Smooth muscle cell (in vitro differentiated cells): ENCODE measurements at regions not wholly inside any gene's neighbourhood (a gene's known extent, or its start where the extent isn't known, plus 50 kb on each side); places are given as distances from the start of the nearest gene placed in this dataset.

Source experiments
- DNase-seq: peaks from one replicate; lab custom pipeline; 2025; ENCODE audit not compliant: unreplicated experiment; lab: John Stamatoyannopoulos, UW
- H2AFZ ChIP-seq: fragments of 200-600 bp; sonication (generic); 2 replicates; pipeline ENCODE4 v1.6.0; 2016; ENCODE audit warnings: antibody characterized with exemption, low read depth, mild to moderate bottlenecking
- H3F3A ChIP-seq: fragments of 200-600 bp; sonication (generic); 2 replicates; pipeline ENCODE4 v1.6.0; 2017; ENCODE audit warnings: antibody characterized with exemption, low read depth
- H3K27ac ChIP-seq: fragments of 200-600 bp; sonication (generic); 2 replicates; pipeline ENCODE4 v1.5.1; 2016; ENCODE audit warnings: low read depth, mild to moderate bottlenecking
- H3K27me3 ChIP-seq: fragments of 200-600 bp; sonication (generic); 2 replicates; pipeline ENCODE4 v1.6.1; 2016; ENCODE audit warnings: low read depth, mild to moderate bottlenecking
- H3K36me3 ChIP-seq: fragments of 200-600 bp; sonication (generic); 2 replicates; pipeline ENCODE4 v1.5.1; 2016; ENCODE audit warnings: low read depth
- H3K4me1 ChIP-seq: fragments of 200-600 bp; sonication (generic); 2 replicates; pipeline ENCODE4 v1.5.1; 2016; ENCODE audit warnings: low read depth
- H3K4me2 ChIP-seq: fragments of 200-600 bp; sonication (generic); 2 replicates; pipeline ENCODE4 v1.6.0; 2016; ENCODE audit warnings: mild to moderate bottlenecking
- H3K4me3 ChIP-seq: fragments of 200-600 bp; sonication (generic); 2 replicates; pipeline ENCODE4 v1.5.1; 2016; ENCODE audit warnings: mild to moderate bottlenecking
- H3K79me2 ChIP-seq: fragments of 200-600 bp; sonication (generic); 2 replicates; pipeline ENCODE4 v1.6.0; 2016; ENCODE audit warnings: low read depth, mild to moderate bottlenecking
- H3K9ac ChIP-seq: fragments of 200-600 bp; sonication (generic); 2 replicates; pipeline ENCODE4 v1.6.0; 2016; ENCODE audit warnings: low read depth
- H3K9me3 ChIP-seq: fragments of 200-600 bp; sonication (generic); replicated peaks from 2 replicates; pipeline ENCODE4 v1.5.1; 2016; ENCODE audit warnings: low read depth
- H4K20me1 ChIP-seq: fragments of 200-600 bp; sonication (generic); 2 replicates; pipeline ENCODE4 v1.6.0; 2016; ENCODE audit warnings: low read depth
- CTCF ChIP-seq: fragments of 200-600 bp; sonication (generic); IDR thresholded peaks from 2 replicates; pipeline ENCODE4 v1.5.1; 2017; ENCODE audit warnings: borderline replicate concordance, mild to moderate bottlenecking, antibody characterized with exemption; ENCODE audit not compliant: insufficient read depth, poor library complexity, severe bottlenecking
- WGBS: methylation state at CpG from one replicate; pipeline ENCODE4 v1.1.7; 2016; ENCODE audit warnings: low lambda C conversion rate; 5-methylcytosine and 5-hydroxymethylcytosine counted together

DNA sequence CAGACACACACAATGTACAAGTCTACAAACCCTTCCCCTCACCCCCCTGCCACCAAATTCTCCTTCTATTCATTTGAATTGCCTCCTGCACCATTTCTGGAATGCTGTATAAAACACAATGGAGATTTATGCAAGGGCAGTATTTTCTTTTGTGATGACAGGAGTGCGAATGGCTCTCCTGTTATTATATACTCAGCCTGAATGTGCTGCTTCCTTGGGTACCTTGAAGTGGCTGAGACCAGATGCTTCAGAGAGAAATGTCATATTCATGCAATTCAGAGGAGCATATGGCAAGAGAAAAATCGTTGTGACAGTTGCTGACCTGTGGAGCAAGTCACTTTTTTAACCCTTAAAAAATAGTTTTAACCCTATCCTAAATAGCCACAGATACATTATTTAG is 468.0 kb upstream of the WWC1 start:
- Histone ChIP-seq H3F3A (peaks cover 4% of the 10 kb centered on the region), H3K27me3 (no peaks in the 10 kb centered on the region), H3K4me2 (no peak overlapping the region), H3K4me1 (peaks cover 13% of the 10 kb centered on the region), H3K79me2 (no peaks in the 10 kb centered on the region), H3K9me3 (no peaks in the 10 kb centered on the region), H3K4me3 (no peak overlapping the region), H3K9ac (no peak overlapping the region), H4K20me1 (no peaks in the 10 kb centered on the region), H2AFZ (no peak overlapping the region), H3K27ac (no peak overlapping the region), H3K36me3 (no peaks in the 10 kb centered on the region)
- DNase-seq: no peak
- WGBS: 89% methylated on average over 2 of the region's 2 CpGs
- TF ChIP-seq CTCF: no peak

GRCh38 chr5:167827766-167828165 is 463.7 kb upstream of the WWC1 start:
- no peak overlapping the region for H2AFZ ChIP-seq
- TF ChIP-seq CTCF: no peak
- no peaks in the 10 kb centered on the region for H3K9me3 ChIP-seq
- H3F3A ChIP-seq: no peaks in the 10 kb centered on the region
- no peaks in the 10 kb centered on the region for H3K4me1 ChIP-seq
- H3K4me3 ChIP-seq: no peak overlapping the region
- no peak overlapping the region for H3K9ac ChIP-seq
- no peaks in the 10 kb centered on the region for H3K27me3 ChIP-seq
- 42% methylated on average over 1 of the region's 1 CpG for WGBS
- H4K20me1 ChIP-seq: no peaks in the 10 kb centered on the region
- no peak overlapping the region for H3K27ac ChIP-seq
- H3K79me2 ChIP-seq: no peaks in the 10 kb centered on the region
- no peaks in the 10 kb centered on the region for H3K36me3 ChIP-seq
- no peak for DNase-seq
- H3K4me2 ChIP-seq: no peak overlapping the region

GRCh38 chr5:167831754-167832504 is 459.5 kb upstream of the WWC1 start:
- H3K4me1 ChIP-seq: no peaks in the 10 kb centered on the region
- H3K27ac ChIP-seq: no peak overlapping the region
- TF ChIP-seq CTCF: no peak
- DNase-seq: no peak
- H3K79me2 ChIP-seq: no peaks in the 10 kb centered on the region
- H3K27me3 ChIP-seq: no peaks in the 10 kb centered on the region
- no peaks in the 10 kb centered on the region for H3K9me3 ChIP-seq
- no peaks in the 10 kb centered on the region for H3F3A ChIP-seq
- no peak overlapping the region for H3K9ac ChIP-seq
- no peak overlapping the region for H3K4me2 ChIP-seq
- no peak overlapping the region for H2AFZ ChIP-seq
- WGBS: 86% methylated on average over 8 of the region's 8 CpGs
- no peaks in the 10 kb centered on the region for H3K36me3 ChIP-seq
- no peak overlapping the region for H3K4me3 ChIP-seq
- H4K20me1 ChIP-seq: no peaks in the 10 kb centered on the region

- Histone ChIP-seq H3F3A (no peaks in the 10 kb centered on the region), H3K4me1 (no peaks in the 10 kb centered on the region), H3K27me3 (no peaks in the 10 kb centered on the region), H3K27ac (no peak overlapping the region), H3K4me3 (no peak overlapping the region), H2AFZ (no peak overlapping the region), H3K79me2 (no peaks in the 10 kb centered on the region), H3K9me3 (no peaks in the 10 kb centered on the region), H3K36me3 (no peaks in the 10 kb centered on the region), H3K4me2 (no peak overlapping the region), H4K20me1 (no peaks in the 10 kb centered on the region), H3K9ac (no peak overlapping the region)
- no peak for DNase-seq
- WGBS: 0% methylated on average over 1 of the region's 1 CpG
- TF ChIP-seq CTCF: no peak
Observed at GRCh38 chr5:167832609-167833008, 458.8 kb upstream of the WWC1 start.
